ENCODE measurements at regions not wholly inside any gene's neighbourhood (a gene's known extent, or its start where the extent isn't known, plus 50 kb on each side); places are given as distances from the start of the nearest gene placed in this dataset.

DNA sequence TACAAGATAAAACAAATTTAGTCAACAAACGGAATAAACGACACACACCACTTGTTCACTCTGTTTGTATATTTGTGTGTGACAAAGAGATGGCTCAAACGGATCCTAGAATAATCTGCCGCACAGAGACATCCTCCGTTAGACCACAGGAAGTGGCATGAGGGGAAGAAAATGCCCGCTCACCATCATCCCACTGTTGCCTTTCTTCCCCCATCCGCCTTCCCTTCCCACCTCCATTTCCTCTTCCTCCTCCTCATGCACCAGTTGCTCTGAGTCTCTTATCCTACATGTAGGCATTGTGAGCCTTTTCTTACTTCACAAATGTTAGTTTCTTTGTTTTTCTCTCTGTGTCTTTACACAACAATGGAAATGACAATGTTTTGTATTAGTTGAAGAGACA lies 228.5 kb upstream of the SMIM21 start:
- peak overlapping the region; percentile 59 for H2AFZ ChIP-seq (replicated peaks)
- no peaks in the 10 kb centered on the region for H3K36me3 Mint-ChIP-seq
- H3K9me3 Mint-ChIP-seq: peaks cover 12% of the 10 kb centered on the region

DNA sequence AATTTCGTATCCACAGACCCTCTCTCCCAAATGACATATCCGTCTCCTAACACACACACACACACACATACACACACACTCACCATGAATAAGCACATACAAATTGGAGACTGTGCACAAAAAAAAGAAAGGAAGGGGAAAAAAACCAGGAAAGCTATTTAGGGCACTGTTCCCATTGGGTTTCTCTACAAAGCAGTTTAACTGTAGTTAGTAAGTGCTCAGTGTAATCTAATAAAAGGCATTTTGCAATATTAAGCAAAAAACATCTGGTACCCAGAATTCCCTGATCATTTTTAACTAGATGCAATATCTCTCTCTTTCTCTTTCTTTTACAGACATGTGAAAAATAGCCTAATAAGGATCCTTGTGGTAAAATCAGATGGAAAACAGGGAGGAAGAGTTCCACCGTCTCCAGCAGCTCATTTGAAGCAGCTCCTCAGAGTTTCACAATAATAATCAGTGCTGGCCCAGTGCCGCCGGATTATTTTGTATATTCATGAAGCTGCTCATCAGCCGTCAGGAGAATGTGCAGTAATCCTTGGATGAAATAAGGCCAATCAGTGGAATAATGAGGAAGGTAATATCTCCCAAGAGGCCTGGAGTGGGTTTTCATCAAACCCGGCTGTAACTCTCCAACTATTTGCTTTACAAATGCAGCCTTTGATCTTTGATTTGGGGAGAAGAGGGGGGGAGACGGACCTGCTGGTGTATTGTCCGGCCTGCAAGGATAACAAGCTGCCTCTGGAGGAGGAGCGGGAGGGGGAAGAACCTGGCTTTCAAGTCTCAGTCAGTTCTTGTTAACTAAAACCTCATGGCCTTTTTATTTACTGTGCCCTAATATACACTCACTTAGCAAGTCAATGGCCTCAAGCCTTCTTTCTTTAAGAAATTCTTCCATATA lies 227.6 kb upstream of the SMIM21 start:
- H3K79me2 ChIP-seq (ENCODE audit: low read depth): no peaks in the 10 kb centered on the region
- no peaks in the 10 kb centered on the region for H3K36me3 Mint-ChIP-seq
- no peaks in the 10 kb centered on the region for H3K36me3 ChIP-seq
- H4K20me1 ChIP-seq (ENCODE audit: low read depth): no peaks in the 10 kb centered on the region
- H3K4me1 ChIP-seq: peaks cover 28% of the 10 kb centered on the region
- H3K27ac ChIP-seq: no peak overlapping the region
- H3K9me3 ChIP-seq (ENCODE audit: low read depth): no peaks in the 10 kb centered on the region
- peaks cover 46% of the 10 kb centered on the region for H3K4me1 Mint-ChIP-seq
- TF ChIP-seq, protein P1, sequence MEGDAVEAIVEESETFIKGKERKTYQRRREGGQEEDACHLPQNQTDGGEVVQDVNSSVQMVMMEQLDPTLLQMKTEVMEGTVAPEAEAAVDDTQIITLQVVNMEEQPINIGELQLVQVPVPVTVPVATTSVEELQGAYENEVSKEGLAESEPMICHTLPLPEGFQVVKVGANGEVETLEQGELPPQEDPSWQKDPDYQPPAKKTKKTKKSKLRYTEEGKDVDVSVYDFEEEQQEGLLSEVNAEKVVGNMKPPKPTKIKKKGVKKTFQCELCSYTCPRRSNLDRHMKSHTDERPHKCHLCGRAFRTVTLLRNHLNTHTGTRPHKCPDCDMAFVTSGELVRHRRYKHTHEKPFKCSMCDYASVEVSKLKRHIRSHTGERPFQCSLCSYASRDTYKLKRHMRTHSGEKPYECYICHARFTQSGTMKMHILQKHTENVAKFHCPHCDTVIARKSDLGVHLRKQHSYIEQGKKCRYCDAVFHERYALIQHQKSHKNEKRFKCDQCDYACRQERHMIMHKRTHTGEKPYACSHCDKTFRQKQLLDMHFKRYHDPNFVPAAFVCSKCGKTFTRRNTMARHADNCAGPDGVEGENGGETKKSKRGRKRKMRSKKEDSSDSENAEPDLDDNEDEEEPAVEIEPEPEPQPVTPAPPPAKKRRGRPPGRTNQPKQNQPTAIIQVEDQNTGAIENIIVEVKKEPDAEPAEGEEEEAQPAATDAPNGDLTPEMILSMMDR (IDR thresholded peaks at IDR 0.05): no peak
- H3K9ac ChIP-seq: no peak overlapping the region
- H3F3A ChIP-seq (ENCODE audit: low read depth): peaks cover 20% of the 10 kb centered on the region
- H3K4me3 ChIP-seq: no peak overlapping the region
- H3K9me3 Mint-ChIP-seq: peaks cover 5% of the 10 kb centered on the region
- H3K27ac Mint-ChIP-seq: peak overlapping the region; percentile 67
- no peaks in the 10 kb centered on the region for H3K27me3 ChIP-seq
- no peak overlapping the region for H2AFZ ChIP-seq (replicated peaks)
- peak overlapping the region; percentile 69 for H3K4me3 Mint-ChIP-seq
- H3K27me3 Mint-ChIP-seq (ENCODE audit: insufficient read depth, low read depth): peaks cover 3% of the 10 kb centered on the region
- H3K4me2 ChIP-seq: peak overlapping the region; percentile 65
- DNase-seq (ENCODE audit: low spot score): peak; percentile 79

More for the DNA sequence above, 228.5 kb upstream of the SMIM21 start:
- Mint-ChIP-seq H3K27me3 (ENCODE audit: insufficient read depth, low read depth) (peaks cover 3% of the 10 kb centered on the region), H3K27ac (no peak overlapping the region), H3K4me3 (no peak overlapping the region), H3K4me1 (peaks cover 46% of the 10 kb centered on the region)
- Histone ChIP-seq H3K27me3 (no peaks in the 10 kb centered on the region), H3K79me2 (ENCODE audit: low read depth) (no peaks in the 10 kb centered on the region), H3K4me2 (peak overlapping the region; percentile 65), H3K27ac (no peak overlapping the region), H3K4me3 (no peak overlapping the region), H4K20me1 (ENCODE audit: low read depth) (no peaks in the 10 kb centered on the region), H3K9me3 (ENCODE audit: low read depth) (no peaks in the 10 kb centered on the region), H3K36me3 (no peaks in the 10 kb centered on the region), H3K9ac (no peak overlapping the region), H3K4me1 (peaks cover 28% of the 10 kb centered on the region), H3F3A (ENCODE audit: low read depth) (peaks cover 20% of the 10 kb centered on the region)
- TF ChIP-seq, protein P1 (IDR thresholded peaks at IDR 0.05): no peak
- peak; percentile 11 for DNase-seq (ENCODE audit: low spot score)

DNA sequence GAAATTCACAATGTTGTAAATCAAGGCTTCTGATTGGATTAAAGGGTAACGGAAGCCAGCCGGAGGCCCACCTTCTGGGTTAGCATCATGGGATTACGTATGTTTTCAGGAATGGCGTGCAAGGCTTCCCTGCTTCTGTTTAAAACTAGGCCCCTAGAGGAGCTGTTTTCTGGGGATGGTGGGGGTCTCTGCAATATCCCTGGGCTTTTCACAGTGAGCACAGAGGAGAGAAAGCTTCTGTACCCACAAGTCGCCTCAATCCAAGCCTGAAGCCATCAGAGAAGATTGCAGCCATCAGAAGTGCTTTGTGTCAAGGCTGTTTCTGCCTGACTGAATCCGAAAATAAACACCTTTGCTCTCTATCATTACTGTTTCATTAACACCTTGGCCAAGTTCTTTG lies 226.9 kb upstream of the SMIM21 start:
- Histone ChIP-seq H3K36me3 (no peaks in the 10 kb centered on the region), H2AFZ (replicated peaks) (no peak overlapping the region), H3K9me3 (ENCODE audit: low read depth) (no peaks in the 10 kb centered on the region), H3K9ac (no peak overlapping the region), H3K4me3 (no peak overlapping the region), H3K4me1 (peaks cover 28% of the 10 kb centered on the region), H3F3A (ENCODE audit: low read depth) (peaks cover 20% of the 10 kb centered on the region), H3K27me3 (no peaks in the 10 kb centered on the region), H3K27ac (no peak overlapping the region), H3K79me2 (ENCODE audit: low read depth) (no peaks in the 10 kb centered on the region), H4K20me1 (ENCODE audit: low read depth) (no peaks in the 10 kb centered on the region), H3K4me2 (no peak overlapping the region)
- Mint-ChIP-seq H3K27me3 (ENCODE audit: insufficient read depth, low read depth) (peaks cover 3% of the 10 kb centered on the region), H3K4me3 (no peak overlapping the region), H3K9me3 (no peaks in the 10 kb centered on the region), H3K4me1 (peaks cover 46% of the 10 kb centered on the region), H3K36me3 (no peaks in the 10 kb centered on the region), H3K27ac (peak overlapping the region; percentile 47)
- no peak for TF ChIP-seq EZH2phosphoT487 (IDR thresholded peaks at IDR 0.05)
- TF ChIP-seq, protein P1 (IDR thresholded peaks at IDR 0.05): no peak
- no peak for TF ChIP-seq EZH2 (IDR thresholded peaks at IDR 0.05)
- peak; percentile 10 for DNase-seq (ENCODE audit: low spot score)
